ENCODE measurements at regions not wholly inside any gene's neighbourhood (a gene's known extent, or its start where the extent isn't known, plus 50 kb on each side); places are given as distances from the start of the nearest gene placed in this dataset.
"Not testable (repeated sequence)": the region's sequence is repeated elsewhere in the genome, so short reads cannot be mapped to it uniquely, and the experiment has no call there.

GRCh38 chr5:30152431-30152830 is 1041.1 kb upstream of the CDH6 start:
- no peak for DNase-seq (ENCODE audit: low read depth)

GRCh38 chr5:30150231-30150630 is 1043.3 kb upstream of the CDH6 start:
- DNase-seq (ENCODE audit: low read depth) = no peak

- DNase-seq (ENCODE audit: low read depth) = no peak
These were observed 1044.0 kb upstream of the CDH6 start for GRCh38 chr5:30149526-30149925.

GRCh38 chr5:30147976-30148375 is 1045.5 kb upstream of the CDH6 start:
- no peak for DNase-seq (ENCODE audit: low read depth)

GRCh38 chr5:30144059-30144458 is 1049.4 kb upstream of the CDH6 start:
- not testable (repeated sequence) for DNase-seq (ENCODE audit: low read depth)

- no peak for DNase-seq (ENCODE audit: low read depth)
These were observed 1051.1 kb upstream of the CDH6 start for GRCh38 chr5:30142432-30142831.

GRCh38 chr5:30121043-30121442 is 1072.4 kb upstream of the CDH6 start:
- no peak for DNase-seq (ENCODE audit: low read depth)

- DNase-seq (ENCODE audit: low read depth) = no peak
These were observed 1076.4 kb upstream of the CDH6 start for GRCh38 chr5:30117135-30117534.

GRCh38 chr5:30113542-30113941 is 1079.9 kb upstream of the CDH6 start:
- no peak for DNase-seq (ENCODE audit: low read depth)

GRCh38 chr5:30112867-30113266 is 1080.6 kb upstream of the CDH6 start:
- no peak for DNase-seq (ENCODE audit: low read depth)

- no peak for DNase-seq (ENCODE audit: low read depth)
These were observed 1085.4 kb upstream of the CDH6 start for GRCh38 chr5:30108051-30108450.

GRCh38 chr5:30106596-30106995 is 1086.9 kb upstream of the CDH6 start:
- no peak for DNase-seq (ENCODE audit: low read depth)

GRCh38 chr5:30104872-30105596 is 1088.5 kb upstream of the CDH6 start:
- DNase-seq (ENCODE audit: low read depth) = no peak

GRCh38 chr5:30103452-30104202 is 1089.9 kb upstream of the CDH6 start:
- no peak for DNase-seq (ENCODE audit: low read depth)

GRCh38 chr5:30103052-30103451 is 1090.4 kb upstream of the CDH6 start:
- DNase-seq (ENCODE audit: low read depth) = no peak

- DNase-seq (ENCODE audit: low read depth) = no peak
These were observed 1091.3 kb upstream of the CDH6 start for GRCh38 chr5:30102185-30102584.

- DNase-seq (ENCODE audit: low read depth) = no peak
These were observed 1092.6 kb upstream of the CDH6 start for GRCh38 chr5:30100929-30101328.

- DNase-seq (ENCODE audit: low read depth) = no peak
These were observed 1093.3 kb upstream of the CDH6 start for GRCh38 chr5:30100148-30100713.

- DNase-seq (ENCODE audit: low read depth) = no peak
These were observed 1093.9 kb upstream of the CDH6 start for GRCh38 chr5:30099634-30100033.

GRCh38 chr5:30098940-30099339 is 1094.5 kb upstream of the CDH6 start:
- DNase-seq (ENCODE audit: low read depth) = no peak

GRCh38 chr5:30092548-30092947 is 1100.9 kb upstream of the CDH6 start:
- DNase-seq (ENCODE audit: low read depth) = no peak

GRCh38 chr5:30069441-30070263 is 1123.8 kb upstream of the CDH6 start:
- no peak for DNase-seq (ENCODE audit: low read depth)
